IMR-90 (cell line): ENCODE measurements at regions not wholly inside any gene's neighbourhood (a gene's known extent, or its start where the extent isn't known, plus 50 kb on each side); places are given as distances from the start of the nearest gene placed in this dataset.

Source experiments
- ATAC-seq: fragments of 200-7000 bp; cut with Tn5 transposase; 2 replicates; pipeline ENCODE4 v1.9.1; 2020; ENCODE audit warnings: low read depth, mild to moderate bottlenecking, moderate library complexity
- BruUV-seq: library from RNA; stranded (reverse); fragments of 400-500 nt; replicated peaks from 2 replicates; lab custom pipeline; 2021; lab: Mats Ljungman, UMichigan
- CTCF ChIA-PET: fragments of 300-600 bp; formaldehyde crosslinking; extraction: SDS; loops from one replicate; lab custom pipeline; 2021; ENCODE audit warnings: antibody characterized with exemption; lab: Yijun Ruan, JAX
- POLR2A ChIA-PET: fragments of 300-600 bp; sonication (Branson Sonifier 250); formaldehyde crosslinking; loops from one replicate; lab custom pipeline; 2022; ENCODE audit warnings: antibody characterized with exemption; ENCODE audit not compliant: unreplicated experiment; lab: Charles Lee
- DNase-seq: peaks from one replicate; pipeline ENCODE4 v3.0.0; 2013
- H2AFZ ChIP-seq: replicated peaks from 2 replicates; pipeline ENCODE3; 2013; ENCODE audit warnings: low read length, mild to moderate bottlenecking; ENCODE audit not compliant: poor library complexity
- H2AK5ac ChIP-seq: 2 replicates; pipeline ENCODE4 v1.6.1; 2013; ENCODE audit warnings: low read depth, low read length, inconsistent platforms
- H2AK9ac ChIP-seq: replicated peaks from 2 replicates; pipeline ENCODE3; 2013; ENCODE audit warnings: mild to moderate bottlenecking, low read depth, low read length, moderate library complexity; ENCODE audit not compliant: poor library complexity
- H2BK120ac ChIP-seq: 2 replicates; pipeline ENCODE4 v1.6.1; 2013; ENCODE audit warnings: low read depth, low read length, inconsistent platforms
- H2BK15ac ChIP-seq: 3 replicates; pipeline ENCODE4 v1.6.1; 2013; ENCODE audit warnings: low read depth, low read length, inconsistent platforms
- H2BK20ac ChIP-seq: 2 replicates; pipeline ENCODE4 v1.6.1; 2013; ENCODE audit warnings: low read depth, mild to moderate bottlenecking, inconsistent platforms, low read length, moderate library complexity
- H2BK5ac ChIP-seq: 2 replicates; pipeline ENCODE4 v1.6.1; 2013; ENCODE audit warnings: mild to moderate bottlenecking, low read depth, low read length, inconsistent platforms; ENCODE audit not compliant: poor library complexity, severe bottlenecking
- H3K14ac ChIP-seq: replicated peaks from 2 replicates; pipeline ENCODE4 v1.6.1; 2013; ENCODE audit warnings: low read depth, low read length, inconsistent platforms
- H3K18ac ChIP-seq: 2 replicates; pipeline ENCODE4 v1.6.1; 2013; ENCODE audit warnings: low read depth, low read length, control low read depth
- H3K23ac ChIP-seq: 2 replicates; pipeline ENCODE4 v1.6.1; 2013; ENCODE audit warnings: low read depth, low read length, inconsistent platforms
- H3K27ac ChIP-seq: 2 replicates; pipeline ENCODE4 v1.5.1; 2013; ENCODE audit warnings: mild to moderate bottlenecking, control low read depth, low read length; ENCODE audit not compliant: insufficient read depth
- H3K27me3 ChIP-seq: 2 replicates; pipeline ENCODE4 v1.6.1; 2013; ENCODE audit warnings: low read length; ENCODE audit not compliant: control insufficient read depth, insufficient read depth
- H3K36me3 ChIP-seq: 2 replicates; pipeline ENCODE4 v1.6.1; 2013; ENCODE audit warnings: low read length, mixed read lengths; ENCODE audit not compliant: control insufficient read depth, insufficient read depth
- H3K4ac ChIP-seq: 2 replicates; pipeline ENCODE4 v1.6.1; 2013; ENCODE audit warnings: low read depth, low read length, inconsistent platforms
- H3K4me1 ChIP-seq: 2 replicates; pipeline ENCODE4 v1.6.1; 2013; ENCODE audit warnings: low read length, mixed read lengths; ENCODE audit not compliant: control insufficient read depth, insufficient read depth
- H3K4me2 ChIP-seq: 2 replicates; pipeline ENCODE4 v1.6.1; 2013; ENCODE audit warnings: low read depth, mild to moderate bottlenecking, control low read depth, low read length, moderate library complexity
- H3K4me3 ChIP-seq: 2 replicates; pipeline ENCODE4 v1.5.1; 2013; ENCODE audit warnings: low read depth, mild to moderate bottlenecking, control low read depth, low read length, moderate library complexity; ENCODE audit not compliant: insufficient read depth
- H3K56ac ChIP-seq: 2 replicates; pipeline ENCODE4 v1.6.1; 2013; ENCODE audit warnings: low read length, inconsistent platforms; ENCODE audit not compliant: insufficient read depth; ENCODE audit errors: extremely low read depth
- H3K79me1 ChIP-seq, 2 experiments: 2 replicates each; pipeline ENCODE4 v1.6.1; 2013; ENCODE audit warnings: low read length in 2 of 2, inconsistent platforms in 1 of 2, low read depth in 1 of 2
- H3K9ac ChIP-seq: 2 replicates; pipeline ENCODE4 v1.6.1; 2013; ENCODE audit warnings: low read depth, low read length, control low read depth
- H3K9me1 ChIP-seq: 2 replicates; pipeline ENCODE4 v1.6.1; 2013; ENCODE audit warnings: low read length, inconsistent platforms; ENCODE audit not compliant: insufficient read depth
- H3K9me3 ChIP-seq: 2 replicates; pipeline ENCODE4 v1.6.1; 2013; ENCODE audit warnings: low read length; ENCODE audit not compliant: control insufficient read depth, insufficient read depth
- H4K20me1 ChIP-seq: 2 replicates; pipeline ENCODE4 v1.6.1; 2013; ENCODE audit warnings: low read length, inconsistent platforms; ENCODE audit not compliant: insufficient read depth
- H4K5ac ChIP-seq: 2 replicates; pipeline ENCODE4 v1.6.1; 2013; ENCODE audit warnings: mild to moderate bottlenecking, low read depth, low read length, control low read depth
- H4K8ac ChIP-seq, 2 experiments: 2 replicates each; pipeline ENCODE4 v1.6.1; 2013; ENCODE audit warnings: low read depth in 2 of 2, low read length in 2 of 2, control low read depth in 1 of 2, inconsistent platforms in 1 of 2
- H4K91ac ChIP-seq: 2 replicates; pipeline ENCODE4 v1.6.1; 2013; ENCODE audit warnings: low read depth, low read length, inconsistent platforms; ENCODE audit not compliant: insufficient read depth
- BHLHE40 ChIP-seq: fragments of 150-350 bp; IDR thresholded peaks from 2 replicates; pipeline ENCODE4 v1.6.1; 2016; ENCODE audit warnings: mild to moderate bottlenecking, low read depth, low read length
- CHD1 ChIP-seq: IDR thresholded peaks from 2 replicates; pipeline ENCODE4 v1.6.1; 2012; ENCODE audit warnings: low read depth, low read length, improper control_type of control experiment
- ELK1 ChIP-seq: fragments of 150-350 bp; IDR thresholded peaks from 2 replicates; pipeline ENCODE4 v1.6.1; 2016; ENCODE audit warnings: low read depth, mild to moderate bottlenecking, low read length, moderate library complexity, borderline replicate concordance
- MAZ ChIP-seq: IDR thresholded peaks from 2 replicates; pipeline ENCODE4 v1.6.1; 2012; ENCODE audit warnings: low read depth, mild to moderate bottlenecking, low read length, improper control_type of control experiment, moderate library complexity, borderline replicate concordance
- RAD21 ChIP-seq: IDR thresholded peaks from 2 replicates; pipeline ENCODE4 v1.6.1; 2012; ENCODE audit warnings: low read length, improper control_type of control experiment
- RCOR1 ChIP-seq: IDR thresholded peaks from 2 replicates; pipeline ENCODE4 v1.6.1; 2012; ENCODE audit warnings: mild to moderate bottlenecking, low read length, improper control_type of control experiment; ENCODE audit not compliant: insufficient replicate concordance
- RFX5 ChIP-seq: IDR thresholded peaks from 2 replicates; pipeline ENCODE4 v1.8.0; 2012; ENCODE audit warnings: low read depth, mild to moderate bottlenecking, low read length, moderate library complexity
- SMC3 ChIP-seq: fragments of 150-350 bp; IDR thresholded peaks from 2 replicates; pipeline ENCODE4 v1.6.1; 2016; ENCODE audit warnings: low read depth, mild to moderate bottlenecking, antibody characterized with exemption, low read length, moderate library complexity
- USF2 ChIP-seq: fragments of 150-350 bp; IDR thresholded peaks from 2 replicates; pipeline ENCODE4 v1.6.1; 2017; ENCODE audit warnings: mild to moderate bottlenecking, antibody characterized with exemption, low read length, low read depth
- WGBS, 2 experiments: methylation state at CpG; one replicate each; pipeline versions ENCODE4 v1.1.5 to v1.1.7; 2013; ENCODE audit warnings: missing lambda C conversion rate in 2 of 2; ENCODE audit not compliant: insufficient read length in 1 of 2; ENCODE audit errors: extremely low coverage in 2 of 2; 5-methylcytosine and 5-hydroxymethylcytosine counted together
- dilution Hi-C: fragments of 300-500 bp; cut with HindIII; formaldehyde crosslinking; loops from one replicate; pipeline ENCODE4 v1.14.3; 2018; ENCODE audit warnings: low sequenced_read_pairs; ENCODE audit not compliant: unreplicated experiment
- in situ Hi-C: fragments of 300-500 bp; cut with MboI; formaldehyde crosslinking; loops from 3 replicates; pipeline ENCODE4 v1.14.3; 2019; ENCODE audit warnings: low sequenced_read_pairs, inconsistent platforms, mixed read lengths
- intact Hi-C: fragments of 100-400 bp; cut with micrococcal nuclease; formaldehyde crosslinking; loops from 2 replicates; pipeline ENCODE4 v1.10.0; 2022

- Histone ChIP-seq H2BK120ac (no peak overlapping the region), H2BK20ac (no peak overlapping the region), H2BK15ac (no peak overlapping the region), H3K9me1 (no peaks in the 10 kb centered on the region), H3K27ac (no peak overlapping the region), H3K4me2 (no peak overlapping the region), H3K79me1 (no peaks in the 10 kb centered on the region), H4K5ac (no peak overlapping the region), H2AK9ac (no peak overlapping the region), H4K20me1 (no peaks in the 10 kb centered on the region), H3K27me3 (no peaks in the 10 kb centered on the region), H3K36me3 (no peaks in the 10 kb centered on the region), H3K14ac (no peak overlapping the region), H3K4me1 (no peaks in the 10 kb centered on the region), H4K91ac (no peak overlapping the region), H3K4me3 (no peak overlapping the region), H3K9me3 (no peaks in the 10 kb centered on the region), H3K9ac (no peak overlapping the region), H2AK5ac (no peak overlapping the region), H3K4ac (no peak overlapping the region), H3K18ac (no peak overlapping the region), H3K23ac (no peak overlapping the region), H2BK5ac (no peak overlapping the region), H3K56ac (no peak overlapping the region), H2AFZ (no peak overlapping the region), H4K8ac (no peak overlapping the region)
- in situ Hi-C loops: no loop called here
- ChIA-PET CTCF (no interaction called here), POLR2A (no interaction called here)
- WGBS, 2 experiments: no CpG with 5 or more reads among the region's 1 CpG
- ATAC-seq: no peak
- no peak for TF ChIP-seq ELK1
- TF ChIP-seq RFX5: no peak
- no peak for TF ChIP-seq RCOR1
- no peak for TF ChIP-seq CHD1
- TF ChIP-seq MAZ: no peak
- TF ChIP-seq USF2: no peak
- no peak for TF ChIP-seq RAD21
- no peak for TF ChIP-seq SMC3
- no peak for TF ChIP-seq BHLHE40
- DNase-seq: no peak
- dilution Hi-C loops: no loop called here
- BruUV-seq: no TSS peak
- intact Hi-C loops: no loop called here
Observed at GRCh38 chr13:78177306-78177705, 258.7 kb upstream of the EDNRB start.
